GM13977 (cell line): ENCODE measurements at regions not wholly inside any gene's neighbourhood (a gene's known extent, or its start where the extent isn't known, plus 50 kb on each side); places are given as distances from the start of the nearest gene placed in this dataset.

Experiments
- DNase-seq: peaks from one replicate; pipeline ENCODE4 v3.0.0; 2012; ENCODE audit warnings: low spot score
- CTCF ChIP-seq: IDR thresholded peaks from 2 replicates; pipeline ENCODE4 v1.5.1; 2012; ENCODE audit warnings: mild to moderate bottlenecking, control low read depth; ENCODE audit not compliant: insufficient read depth; ENCODE audit errors: extremely low read depth, missing control alignments
- in situ Hi-C: fragments of 300-500 bp; cut with MboI; formaldehyde crosslinking; loops from one replicate; pipeline ENCODE4 v1.12.0; 2022; ENCODE audit warnings: low sequenced_read_pairs, low pct_unique_long_range_greater_than_20kb, mixed read lengths, inconsistent platforms; ENCODE audit not compliant: unreplicated experiment

- no peak for TF ChIP-seq CTCF
- in situ Hi-C loops: no loop called here
- no peak for DNase-seq
Measured at GRCh38 chr12:90244232-90244631, 535.6 kb upstream of the ATP2B1 start.

DNA sequence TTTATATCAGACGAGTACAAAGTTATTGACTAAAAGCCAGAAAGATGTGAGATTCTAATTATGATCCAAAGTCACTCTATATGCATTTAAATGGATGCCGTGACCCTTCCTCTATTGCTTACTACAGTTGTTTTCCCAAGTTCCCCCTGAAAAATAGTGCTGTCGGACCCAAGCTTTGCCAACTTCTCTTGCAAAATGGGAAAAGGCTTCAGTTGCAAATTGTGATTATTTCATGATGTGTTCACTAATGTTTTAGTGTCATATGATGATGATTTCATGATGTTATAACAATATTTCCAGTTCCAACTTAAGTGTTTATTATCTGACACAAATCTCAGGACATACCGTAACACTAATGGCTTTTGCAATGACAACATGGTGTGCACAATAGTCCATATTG, 534.6 kb upstream of the ATP2B1 start:
- in situ Hi-C loops: no loop called here
- TF ChIP-seq CTCF: no peak

DNA sequence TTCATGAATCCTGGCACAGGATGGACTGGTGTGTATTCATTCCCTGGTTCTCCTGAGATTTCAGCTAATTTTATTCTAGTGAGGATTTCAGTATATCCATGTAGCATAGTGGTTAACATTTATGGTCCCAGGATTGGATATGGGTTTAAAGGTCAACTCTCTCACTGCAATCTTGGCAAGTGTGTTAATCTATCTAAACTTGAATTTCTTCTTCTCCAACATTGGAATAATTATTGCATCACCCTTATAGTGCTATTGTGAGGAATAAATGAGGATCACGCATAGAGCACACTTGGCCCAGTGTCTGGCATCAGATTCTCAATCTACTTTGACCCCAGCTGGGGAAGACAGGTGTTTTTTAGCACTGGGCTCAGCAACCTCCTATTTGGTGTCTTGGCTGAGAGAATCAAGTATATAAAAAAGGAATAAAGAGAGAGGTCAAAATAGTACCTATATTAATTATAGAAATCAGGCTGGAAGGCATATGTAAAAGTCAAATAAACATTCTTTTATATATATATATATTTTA, 531.2 kb upstream of the ATP2B1 start:
- no peak for TF ChIP-seq CTCF
- no peak for DNase-seq
- in situ Hi-C loops: no loop called here

More for the DNA sequence above, 534.6 kb upstream of the ATP2B1 start:
- no peak for DNase-seq

DNA sequence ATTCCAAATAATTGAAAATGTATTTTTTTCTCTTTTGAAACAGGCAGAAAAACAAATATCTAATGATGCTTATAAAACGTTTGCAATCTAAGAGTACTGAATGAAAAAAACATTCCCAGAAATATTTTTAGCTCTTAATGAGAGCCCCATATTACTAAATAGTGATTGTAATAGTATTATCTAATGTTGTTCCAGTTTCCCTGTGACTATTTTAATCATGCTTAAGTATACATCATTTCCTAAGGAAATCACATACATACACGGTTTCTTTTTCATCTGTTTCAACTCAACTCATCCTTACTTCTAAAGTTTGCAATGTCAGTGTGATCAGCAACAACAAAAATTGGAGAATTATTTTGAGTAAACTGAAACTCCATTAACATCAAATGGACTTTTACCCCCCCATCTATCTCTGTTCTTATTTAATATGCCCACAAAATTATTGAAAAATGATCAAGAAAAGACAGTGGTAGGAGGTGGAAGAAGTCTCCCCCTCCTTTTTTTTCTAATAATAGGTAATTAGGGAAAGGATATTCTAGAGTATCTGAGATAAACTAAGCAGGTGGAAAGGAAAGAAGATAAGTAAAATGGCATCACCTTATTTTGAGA, 530.1 kb upstream of the ATP2B1 start:
- in situ Hi-C loops: no loop called here
- TF ChIP-seq CTCF: no peak
- no peak for DNase-seq

DNA sequence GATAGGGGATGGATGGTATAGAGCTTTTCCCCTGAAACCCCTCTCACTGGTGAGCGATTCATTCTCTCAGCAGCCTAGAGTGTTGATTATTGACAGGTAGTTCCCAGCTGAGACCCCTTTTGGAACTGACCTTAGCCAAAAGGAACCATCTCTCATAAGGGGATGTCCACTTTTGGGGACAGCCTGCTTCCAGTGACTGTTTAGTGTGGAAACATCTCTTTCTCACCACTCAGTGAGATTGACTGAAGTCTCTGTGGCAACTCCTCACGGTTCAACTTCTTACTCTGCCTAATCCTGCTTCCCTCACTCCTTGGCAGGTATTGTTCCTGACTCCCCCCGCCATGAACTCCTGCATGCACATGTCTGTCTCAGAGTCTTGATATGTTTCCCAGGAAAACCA, 529.2 kb upstream of the ATP2B1 start:
- no peak for TF ChIP-seq CTCF
- in situ Hi-C loops: no loop called here
- no peak for DNase-seq

DNA sequence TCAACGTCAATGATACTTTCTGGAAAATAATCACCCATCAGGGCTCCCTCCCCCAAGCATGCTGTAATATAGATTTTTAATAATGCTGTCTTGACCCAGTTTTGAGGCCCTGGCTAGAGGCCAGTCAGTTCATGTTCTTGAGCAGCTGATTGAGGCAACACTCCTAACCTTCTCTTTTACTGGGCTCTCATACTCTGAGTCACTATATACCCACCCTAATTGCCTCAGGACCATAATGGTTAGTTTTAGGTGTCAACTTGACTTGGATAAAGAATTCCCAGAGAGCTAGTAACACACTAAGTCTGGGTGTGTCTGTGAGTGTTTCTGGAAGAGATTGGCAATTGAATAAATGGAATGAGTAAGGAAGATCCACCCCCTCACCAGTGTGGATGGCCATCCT, 527.0 kb upstream of the ATP2B1 start:
- in situ Hi-C loops: no loop called here

More for the DNA sequence above, 527.0 kb upstream of the ATP2B1 start:
- no peak for TF ChIP-seq CTCF
- DNase-seq: no peak
